IMR-90 (cell line): ENCODE measurements at regions not wholly inside any gene's neighbourhood (a gene's known extent, or its start where the extent isn't known, plus 50 kb on each side); places are given as distances from the start of the nearest gene placed in this dataset.

Source experiments
- ATAC-seq: fragments of 200-7000 bp; cut with Tn5 transposase; 2 replicates; pipeline ENCODE4 v1.9.1; 2020; ENCODE audit warnings: low read depth, mild to moderate bottlenecking, moderate library complexity
- BruUV-seq: library from RNA; stranded (reverse); fragments of 400-500 nt; replicated peaks from 2 replicates; lab custom pipeline; 2021; lab: Mats Ljungman, UMichigan
- CTCF ChIA-PET: fragments of 300-600 bp; formaldehyde crosslinking; extraction: SDS; loops from one replicate; lab custom pipeline; 2021; ENCODE audit warnings: antibody characterized with exemption; lab: Yijun Ruan, JAX
- POLR2A ChIA-PET: fragments of 300-600 bp; sonication (Branson Sonifier 250); formaldehyde crosslinking; loops from one replicate; lab custom pipeline; 2022; ENCODE audit warnings: antibody characterized with exemption; ENCODE audit not compliant: unreplicated experiment; lab: Charles Lee
- DNase-seq: peaks from one replicate; pipeline ENCODE4 v3.0.0; 2013
- H2AFZ ChIP-seq: replicated peaks from 2 replicates; pipeline ENCODE3; 2013; ENCODE audit warnings: low read length, mild to moderate bottlenecking; ENCODE audit not compliant: poor library complexity
- H2AK5ac ChIP-seq: 2 replicates; pipeline ENCODE4 v1.6.1; 2013; ENCODE audit warnings: low read depth, low read length, inconsistent platforms
- H2AK9ac ChIP-seq: replicated peaks from 2 replicates; pipeline ENCODE3; 2013; ENCODE audit warnings: mild to moderate bottlenecking, low read depth, low read length, moderate library complexity; ENCODE audit not compliant: poor library complexity
- H2BK120ac ChIP-seq: 2 replicates; pipeline ENCODE4 v1.6.1; 2013; ENCODE audit warnings: low read depth, low read length, inconsistent platforms
- H2BK15ac ChIP-seq: 3 replicates; pipeline ENCODE4 v1.6.1; 2013; ENCODE audit warnings: low read depth, low read length, inconsistent platforms
- H2BK20ac ChIP-seq: 2 replicates; pipeline ENCODE4 v1.6.1; 2013; ENCODE audit warnings: low read depth, mild to moderate bottlenecking, inconsistent platforms, low read length, moderate library complexity
- H2BK5ac ChIP-seq: 2 replicates; pipeline ENCODE4 v1.6.1; 2013; ENCODE audit warnings: mild to moderate bottlenecking, low read depth, low read length, inconsistent platforms; ENCODE audit not compliant: poor library complexity, severe bottlenecking
- H3K14ac ChIP-seq: replicated peaks from 2 replicates; pipeline ENCODE4 v1.6.1; 2013; ENCODE audit warnings: low read depth, low read length, inconsistent platforms
- H3K18ac ChIP-seq: 2 replicates; pipeline ENCODE4 v1.6.1; 2013; ENCODE audit warnings: low read depth, low read length, control low read depth
- H3K23ac ChIP-seq: 2 replicates; pipeline ENCODE4 v1.6.1; 2013; ENCODE audit warnings: low read depth, low read length, inconsistent platforms
- H3K27ac ChIP-seq: 2 replicates; pipeline ENCODE4 v1.5.1; 2013; ENCODE audit warnings: mild to moderate bottlenecking, control low read depth, low read length; ENCODE audit not compliant: insufficient read depth
- H3K27me3 ChIP-seq: 2 replicates; pipeline ENCODE4 v1.6.1; 2013; ENCODE audit warnings: low read length; ENCODE audit not compliant: control insufficient read depth, insufficient read depth
- H3K36me3 ChIP-seq: 2 replicates; pipeline ENCODE4 v1.6.1; 2013; ENCODE audit warnings: low read length, mixed read lengths; ENCODE audit not compliant: control insufficient read depth, insufficient read depth
- H3K4ac ChIP-seq: 2 replicates; pipeline ENCODE4 v1.6.1; 2013; ENCODE audit warnings: low read depth, low read length, inconsistent platforms
- H3K4me1 ChIP-seq: 2 replicates; pipeline ENCODE4 v1.6.1; 2013; ENCODE audit warnings: low read length, mixed read lengths; ENCODE audit not compliant: control insufficient read depth, insufficient read depth
- H3K4me2 ChIP-seq: 2 replicates; pipeline ENCODE4 v1.6.1; 2013; ENCODE audit warnings: low read depth, mild to moderate bottlenecking, control low read depth, low read length, moderate library complexity
- H3K4me3 ChIP-seq: 2 replicates; pipeline ENCODE4 v1.5.1; 2013; ENCODE audit warnings: low read depth, mild to moderate bottlenecking, control low read depth, low read length, moderate library complexity; ENCODE audit not compliant: insufficient read depth
- H3K56ac ChIP-seq: 2 replicates; pipeline ENCODE4 v1.6.1; 2013; ENCODE audit warnings: low read length, inconsistent platforms; ENCODE audit not compliant: insufficient read depth; ENCODE audit errors: extremely low read depth
- H3K79me1 ChIP-seq, 2 experiments: 2 replicates each; pipeline ENCODE4 v1.6.1; 2013; ENCODE audit warnings: low read length in 2 of 2, inconsistent platforms in 1 of 2, low read depth in 1 of 2
- H3K9ac ChIP-seq: 2 replicates; pipeline ENCODE4 v1.6.1; 2013; ENCODE audit warnings: low read depth, low read length, control low read depth
- H3K9me1 ChIP-seq: 2 replicates; pipeline ENCODE4 v1.6.1; 2013; ENCODE audit warnings: low read length, inconsistent platforms; ENCODE audit not compliant: insufficient read depth
- H3K9me3 ChIP-seq: 2 replicates; pipeline ENCODE4 v1.6.1; 2013; ENCODE audit warnings: low read length; ENCODE audit not compliant: control insufficient read depth, insufficient read depth
- H4K20me1 ChIP-seq: 2 replicates; pipeline ENCODE4 v1.6.1; 2013; ENCODE audit warnings: low read length, inconsistent platforms; ENCODE audit not compliant: insufficient read depth
- H4K5ac ChIP-seq: 2 replicates; pipeline ENCODE4 v1.6.1; 2013; ENCODE audit warnings: mild to moderate bottlenecking, low read depth, low read length, control low read depth
- H4K8ac ChIP-seq, 2 experiments: 2 replicates each; pipeline ENCODE4 v1.6.1; 2013; ENCODE audit warnings: low read depth in 2 of 2, low read length in 2 of 2, control low read depth in 1 of 2, inconsistent platforms in 1 of 2
- H4K91ac ChIP-seq: 2 replicates; pipeline ENCODE4 v1.6.1; 2013; ENCODE audit warnings: low read depth, low read length, inconsistent platforms; ENCODE audit not compliant: insufficient read depth
- BHLHE40 ChIP-seq: fragments of 150-350 bp; IDR thresholded peaks from 2 replicates; pipeline ENCODE4 v1.6.1; 2016; ENCODE audit warnings: mild to moderate bottlenecking, low read depth, low read length
- CEBPB ChIP-seq: IDR thresholded peaks from 2 replicates; pipeline ENCODE4 v1.6.1; 2012; ENCODE audit warnings: low read depth, low read length, improper control_type of control experiment
- CHD1 ChIP-seq: IDR thresholded peaks from 2 replicates; pipeline ENCODE4 v1.6.1; 2012; ENCODE audit warnings: low read depth, low read length, improper control_type of control experiment
- CTCF ChIP-seq: conservative IDR thresholded peaks from 2 replicates; pipeline ENCODE4 v1.5.1; 2012; ENCODE audit warnings: mild to moderate bottlenecking, low read depth, low read length, improper control_type of control experiment
- ELK1 ChIP-seq: fragments of 150-350 bp; IDR thresholded peaks from 2 replicates; pipeline ENCODE4 v1.6.1; 2016; ENCODE audit warnings: low read depth, mild to moderate bottlenecking, low read length, moderate library complexity, borderline replicate concordance
- FOS ChIP-seq: fragments of 150-350 bp; IDR thresholded peaks from 2 replicates; pipeline ENCODE4 v1.6.1; 2016; ENCODE audit warnings: low read depth, low read length
- MAFK ChIP-seq: IDR thresholded peaks from 2 replicates; pipeline ENCODE4 v1.6.1; 2012; ENCODE audit warnings: low read depth, low read length, improper control_type of control experiment
- MAZ ChIP-seq: IDR thresholded peaks from 2 replicates; pipeline ENCODE4 v1.6.1; 2012; ENCODE audit warnings: low read depth, mild to moderate bottlenecking, low read length, improper control_type of control experiment, moderate library complexity, borderline replicate concordance
- POLR2A ChIP-seq: IDR thresholded peaks from 2 replicates; pipeline ENCODE4 v1.6.1; 2012; ENCODE audit warnings: mild to moderate bottlenecking, low read depth, low read length
- RAD21 ChIP-seq: IDR thresholded peaks from 2 replicates; pipeline ENCODE4 v1.6.1; 2012; ENCODE audit warnings: low read length, improper control_type of control experiment
- RCOR1 ChIP-seq: IDR thresholded peaks from 2 replicates; pipeline ENCODE4 v1.6.1; 2012; ENCODE audit warnings: mild to moderate bottlenecking, low read length, improper control_type of control experiment; ENCODE audit not compliant: insufficient replicate concordance
- RFX5 ChIP-seq: IDR thresholded peaks from 2 replicates; pipeline ENCODE4 v1.8.0; 2012; ENCODE audit warnings: low read depth, mild to moderate bottlenecking, low read length, moderate library complexity
- SMC3 ChIP-seq: fragments of 150-350 bp; IDR thresholded peaks from 2 replicates; pipeline ENCODE4 v1.6.1; 2016; ENCODE audit warnings: low read depth, mild to moderate bottlenecking, antibody characterized with exemption, low read length, moderate library complexity
- USF2 ChIP-seq: fragments of 150-350 bp; IDR thresholded peaks from 2 replicates; pipeline ENCODE4 v1.6.1; 2017; ENCODE audit warnings: mild to moderate bottlenecking, antibody characterized with exemption, low read length, low read depth
- WGBS, 2 experiments: methylation state at CpG; one replicate each; pipeline versions ENCODE4 v1.1.5 to v1.1.7; 2013; ENCODE audit warnings: missing lambda C conversion rate in 2 of 2; ENCODE audit not compliant: insufficient read length in 1 of 2; ENCODE audit errors: extremely low coverage in 2 of 2; 5-methylcytosine and 5-hydroxymethylcytosine counted together
- dilution Hi-C: fragments of 300-500 bp; cut with HindIII; formaldehyde crosslinking; loops from one replicate; pipeline ENCODE4 v1.14.3; 2018; ENCODE audit warnings: low sequenced_read_pairs; ENCODE audit not compliant: unreplicated experiment
- in situ Hi-C: fragments of 300-500 bp; cut with MboI; formaldehyde crosslinking; loops from 3 replicates; pipeline ENCODE4 v1.14.3; 2019; ENCODE audit warnings: low sequenced_read_pairs, inconsistent platforms, mixed read lengths
- intact Hi-C: fragments of 100-400 bp; cut with micrococcal nuclease; formaldehyde crosslinking; loops from 2 replicates; pipeline ENCODE4 v1.10.0; 2022

GRCh38 chr6:43840490-43841218 is 70.6 kb downstream of the VEGFA start:
- CTCF ChIA-PET = interaction anchor here (0.6 kb wide), 1 partner anchor 28 kb away, joined by 3 read pairs; no protein-coding TSS in a partner anchor
- no CpG with 5 or more reads among the region's 5 CpGs for WGBS, 2 experiments
- Histone ChIP-seq H3K4me2 (peak overlapping the region; percentile 48), H2AFZ (no peak overlapping the region), H2BK15ac (peak overlapping the region; percentile 29; the same call in 1 of the 3 replicates), H4K20me1 (peaks cover 9% of the 10 kb centered on the region; the same call in 1 of the 2 replicates), H3K4ac (peak overlapping the region; percentile 76), H4K5ac (0 out of 2 replicates have a peak overlapping the region, but pooled peaks have one; percentile 13), H3K4me1 (peaks cover 34% of the 10 kb centered on the region), H3K9ac (no peak overlapping the region), H3K18ac (peak overlapping the region; percentile 83; the same call in 1 of the 2 replicates), H3K14ac (peak overlapping the region; percentile 25; the same call in 1 of the 2 replicates), H2BK5ac (peak overlapping the region; percentile 60), H2BK120ac (peak overlapping the region; percentile 72), H2BK20ac (peak overlapping the region; percentile 74), H3K9me1 (peaks cover 25% of the 10 kb centered on the region; the same call in 1 of the 2 replicates), H4K8ac (peak overlapping the region in 1 of 2 experiments; percentile 58; a peak in 1 of 4 replicates), H3K27ac (peak overlapping the region; percentile 46; the same call in 1 of the 2 replicates), H2AK5ac (peak overlapping the region; percentile 42), H3K23ac (peak overlapping the region; percentile 39; the same call in 1 of the 2 replicates), H3K27me3 (peaks cover 18% of the 10 kb centered on the region), H3K36me3 (no peaks in the 10 kb centered on the region), H4K91ac (peak overlapping the region; percentile 66), H3K9me3 (no peaks in the 10 kb centered on the region), H3K79me1 (no peaks in the 10 kb centered on the region), H2AK9ac (no peak overlapping the region), H3K56ac (no peak overlapping the region), H3K4me3 (no peak overlapping the region)
- no TSS peak for BruUV-seq
- ATAC-seq (peak; percentile 43), DNase-seq (peak; percentile 84)
- dilution Hi-C loops (no loop called here), in situ Hi-C loops (no loop called here), intact Hi-C loops (loop anchor here (2.0 kb wide), 1 partner anchor 234 kb away; no protein-coding TSS in a partner anchor)
- POLR2A ChIA-PET = no interaction called here
- peak; percentile 72; the same call in 1 of the 2 replicates for TF ChIP-seq CEBPB
- no peak for TF ChIP-seq RAD21
- no peak for TF ChIP-seq USF2
- TF ChIP-seq ELK1 = no peak
- TF ChIP-seq CHD1 = no peak
- peak; percentile 12; the same call in 1 of the 2 replicates for TF ChIP-seq BHLHE40
- no peak for TF ChIP-seq SMC3
- no peak for TF ChIP-seq POLR2A
- TF ChIP-seq RCOR1 = no peak
- TF ChIP-seq FOS = peak; percentile 16
- no peak for TF ChIP-seq CTCF
- TF ChIP-seq RFX5 = no peak
- TF ChIP-seq MAZ = no peak
- TF ChIP-seq MAFK = no peak
